ENCODE measurements at regions not wholly inside any gene's neighbourhood (a gene's known extent, or its start where the extent isn't known, plus 50 kb on each side); places are given as distances from the start of the nearest gene placed in this dataset.
A peak's percentile ranks its signal among the peaks of the same experiment; 100 is the strongest.

DNA sequence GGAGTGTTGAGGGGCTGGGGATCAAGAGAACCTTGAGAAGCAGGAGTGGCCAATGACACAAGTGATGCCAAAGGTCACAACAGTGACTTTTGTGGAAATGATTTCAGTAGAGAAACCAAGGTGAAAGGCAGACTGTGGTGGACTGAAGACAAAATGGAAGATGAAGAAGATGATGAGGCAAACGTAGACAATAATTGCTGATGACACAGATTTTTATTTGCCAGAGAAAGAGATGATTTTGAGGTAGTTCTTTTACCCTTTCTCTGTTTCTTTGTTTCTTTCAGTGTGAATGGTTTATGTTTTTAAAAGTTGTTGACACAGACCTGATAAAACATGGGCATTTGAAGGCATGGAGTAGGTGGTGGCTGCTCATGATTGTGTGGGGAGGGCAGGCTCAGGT, 121.0 kb upstream of the ARGLU1 start:
- no peaks in the 10 kb centered on the region for H3K36me3 ChIP-seq (ENCODE audit: control insufficient read depth in 1 of 2, insufficient read depth in 2 of 2, low read length in 2 of 2)
- no peak overlapping the region for H3K4me3 ChIP-seq (ENCODE audit: low read depth in 1 of 2, low read length in 2 of 2)
- no peaks in the 10 kb centered on the region for H3K4me1 ChIP-seq (ENCODE audit: control insufficient read depth in 1 of 2, insufficient read depth in 2 of 2, low read length in 2 of 2)
- H3K27ac ChIP-seq (ENCODE audit: low read depth, low read length) = no peak overlapping the region
- H3K9me3 ChIP-seq (ENCODE audit: control insufficient read depth in 1 of 2, low read length in 2 of 2) = no peaks in the 10 kb centered on the region
- H3K27me3 ChIP-seq (ENCODE audit: control insufficient read depth in 1 of 2, insufficient read depth in 2 of 2, low read length in 2 of 2) = no peaks in the 10 kb centered on the region
- no peak overlapping the region for H3K9ac ChIP-seq (ENCODE audit: low read depth in 1 of 2, low read length in 2 of 2)

GRCh38 chr13:106686163-106686562, 118.2 kb upstream of the ARGLU1 start:
- no peaks in the 10 kb centered on the region for H3K36me3 ChIP-seq (ENCODE audit: control insufficient read depth in 1 of 2, insufficient read depth in 2 of 2, low read length in 2 of 2)
- H3K9ac ChIP-seq (ENCODE audit: low read depth in 1 of 2, low read length in 2 of 2) = no peak overlapping the region
- H3K4me3 ChIP-seq (ENCODE audit: low read depth in 1 of 2, low read length in 2 of 2) = no peak overlapping the region
- H3K9me3 ChIP-seq (ENCODE audit: control insufficient read depth in 1 of 2, low read length in 2 of 2) = no peaks in the 10 kb centered on the region
- no peaks in the 10 kb centered on the region for H3K27me3 ChIP-seq (ENCODE audit: control insufficient read depth in 1 of 2, insufficient read depth in 2 of 2, low read length in 2 of 2)
- no peak overlapping the region for H3K27ac ChIP-seq (ENCODE audit: low read depth, low read length)
- peaks cover 0 to 7% of the 10 kb centered on the region in 2 donors for H3K4me1 ChIP-seq (ENCODE audit: control insufficient read depth in 1 of 2, insufficient read depth in 2 of 2, low read length in 2 of 2)

DNA sequence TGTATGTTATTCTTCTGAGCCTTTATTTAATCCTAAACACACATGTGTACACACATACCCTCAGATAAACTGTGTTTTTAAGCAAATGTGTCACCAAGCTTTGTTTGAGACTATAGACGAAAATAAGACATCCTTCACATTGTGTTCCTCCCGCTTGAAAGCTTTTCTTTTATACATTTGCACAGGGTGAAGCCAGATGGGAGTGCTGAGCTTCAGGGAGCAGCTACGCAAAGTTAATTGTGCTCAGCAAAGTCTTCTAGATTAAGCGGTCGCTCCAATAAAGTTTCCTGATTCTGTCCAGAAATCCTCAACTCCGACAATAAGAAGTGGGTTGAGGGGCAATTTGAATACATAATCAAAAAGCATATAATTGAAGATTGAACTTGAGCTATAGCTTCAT, 117.2 kb upstream of the ARGLU1 start:
- no peaks in the 10 kb centered on the region for H3K36me3 ChIP-seq (ENCODE audit: control insufficient read depth in 1 of 2, insufficient read depth in 2 of 2, low read length in 2 of 2)
- H3K4me1 ChIP-seq (ENCODE audit: control insufficient read depth in 1 of 2, insufficient read depth in 2 of 2, low read length in 2 of 2) = peaks cover 0 to 7% of the 10 kb centered on the region in 2 donors
- no peak overlapping the region for H3K9ac ChIP-seq (ENCODE audit: low read depth in 1 of 2, low read length in 2 of 2)
- no peak overlapping the region for H3K27ac ChIP-seq (ENCODE audit: low read depth, low read length)
- no peaks in the 10 kb centered on the region for H3K27me3 ChIP-seq (ENCODE audit: control insufficient read depth in 1 of 2, insufficient read depth in 2 of 2, low read length in 2 of 2)
- H3K9me3 ChIP-seq (ENCODE audit: control insufficient read depth in 1 of 2, low read length in 2 of 2) = no peaks in the 10 kb centered on the region
- no peak overlapping the region for H3K4me3 ChIP-seq (ENCODE audit: low read depth in 1 of 2, low read length in 2 of 2)

GRCh38 chr13:106683918-106684317, 116.0 kb upstream of the ARGLU1 start:
- no peaks in the 10 kb centered on the region for H3K27me3 ChIP-seq (ENCODE audit: control insufficient read depth in 1 of 2, insufficient read depth in 2 of 2, low read length in 2 of 2)
- H3K4me1 ChIP-seq (ENCODE audit: control insufficient read depth in 1 of 2, insufficient read depth in 2 of 2, low read length in 2 of 2) = peaks cover 0 to 7% of the 10 kb centered on the region in 2 donors
- no peak overlapping the region for H3K9ac ChIP-seq (ENCODE audit: low read depth in 1 of 2, low read length in 2 of 2)
- H3K36me3 ChIP-seq (ENCODE audit: control insufficient read depth in 1 of 2, insufficient read depth in 2 of 2, low read length in 2 of 2) = no peaks in the 10 kb centered on the region
- no peaks in the 10 kb centered on the region for H3K9me3 ChIP-seq (ENCODE audit: control insufficient read depth in 1 of 2, low read length in 2 of 2)
- H3K4me3 ChIP-seq (ENCODE audit: low read depth in 1 of 2, low read length in 2 of 2) = no peak overlapping the region
- no peak overlapping the region for H3K27ac ChIP-seq (ENCODE audit: low read depth, low read length)

GRCh38 chr13:106683179-106683578, 115.2 kb upstream of the ARGLU1 start:
- no peak overlapping the region for H3K9ac ChIP-seq (ENCODE audit: low read depth in 1 of 2, low read length in 2 of 2)
- H3K27ac ChIP-seq (ENCODE audit: low read depth, low read length) = no peak overlapping the region
- peak overlapping the region in 1 of 2 donors; percentile 48 for H3K4me3 ChIP-seq (ENCODE audit: low read depth in 1 of 2, low read length in 2 of 2)
- H3K4me1 ChIP-seq (ENCODE audit: control insufficient read depth in 1 of 2, insufficient read depth in 2 of 2, low read length in 2 of 2) = peaks cover 0 to 7% of the 10 kb centered on the region in 2 donors
- no peaks in the 10 kb centered on the region for H3K27me3 ChIP-seq (ENCODE audit: control insufficient read depth in 1 of 2, insufficient read depth in 2 of 2, low read length in 2 of 2)
- no peaks in the 10 kb centered on the region for H3K36me3 ChIP-seq (ENCODE audit: control insufficient read depth in 1 of 2, insufficient read depth in 2 of 2, low read length in 2 of 2)
- no peaks in the 10 kb centered on the region for H3K9me3 ChIP-seq (ENCODE audit: control insufficient read depth in 1 of 2, low read length in 2 of 2)

DNA sequence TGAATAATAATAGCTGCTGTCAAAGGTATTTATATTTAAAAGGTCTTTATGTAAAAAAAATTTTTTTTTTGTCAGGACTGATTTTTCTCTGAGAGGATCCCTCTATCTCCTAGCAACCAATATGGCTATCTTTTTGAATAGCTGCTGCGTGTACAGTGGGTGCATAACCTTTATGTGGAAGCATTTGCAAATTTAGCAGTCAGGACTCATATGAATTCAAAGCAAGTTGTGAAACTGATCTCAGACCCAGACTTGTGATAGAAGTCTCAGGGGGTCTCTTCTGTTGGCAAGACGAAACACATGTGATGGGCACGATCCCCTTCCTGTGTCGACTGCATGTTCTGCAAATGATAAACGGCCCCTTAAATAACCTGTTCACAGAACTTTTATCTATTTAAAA, 114.1 kb upstream of the ARGLU1 start:
- H3K9me3 ChIP-seq (ENCODE audit: control insufficient read depth in 1 of 2, low read length in 2 of 2) = no peaks in the 10 kb centered on the region
- H3K36me3 ChIP-seq (ENCODE audit: control insufficient read depth in 1 of 2, insufficient read depth in 2 of 2, low read length in 2 of 2) = no peaks in the 10 kb centered on the region
- H3K4me3 ChIP-seq (ENCODE audit: low read depth in 1 of 2, low read length in 2 of 2) = no peak overlapping the region
- peaks cover 0 to 7% of the 10 kb centered on the region in 2 donors for H3K4me1 ChIP-seq (ENCODE audit: control insufficient read depth in 1 of 2, insufficient read depth in 2 of 2, low read length in 2 of 2)
- H3K27ac ChIP-seq (ENCODE audit: low read depth, low read length) = no peak overlapping the region
- H3K9ac ChIP-seq (ENCODE audit: low read depth in 1 of 2, low read length in 2 of 2) = no peak overlapping the region
- H3K27me3 ChIP-seq (ENCODE audit: control insufficient read depth in 1 of 2, insufficient read depth in 2 of 2, low read length in 2 of 2) = no peaks in the 10 kb centered on the region

DNA sequence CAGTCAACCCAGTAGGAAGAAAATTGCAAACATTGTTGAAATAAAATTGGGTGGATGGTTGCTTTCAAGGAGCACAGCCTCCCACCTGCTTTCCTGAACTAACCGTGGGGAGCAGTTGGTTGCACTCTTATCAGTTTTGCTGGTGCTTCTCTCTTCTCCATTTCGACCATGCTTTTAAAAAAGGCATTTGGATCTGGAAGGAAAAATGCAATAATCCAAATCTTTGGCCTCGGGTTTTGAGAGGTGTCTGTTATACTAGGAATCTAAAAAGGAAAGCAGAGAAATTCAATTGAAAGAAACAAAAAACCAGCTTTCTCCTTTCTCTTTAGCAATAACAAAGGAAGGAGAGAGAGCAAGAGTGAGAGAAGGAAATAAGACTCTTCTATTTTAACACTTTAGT, 113.6 kb upstream of the ARGLU1 start:
- H3K9me3 ChIP-seq (ENCODE audit: control insufficient read depth in 1 of 2, low read length in 2 of 2) = no peaks in the 10 kb centered on the region
- no peaks in the 10 kb centered on the region for H3K36me3 ChIP-seq (ENCODE audit: control insufficient read depth in 1 of 2, insufficient read depth in 2 of 2, low read length in 2 of 2)
- H3K27ac ChIP-seq (ENCODE audit: low read depth, low read length) = no peak overlapping the region
- H3K9ac ChIP-seq (ENCODE audit: low read depth in 1 of 2, low read length in 2 of 2) = no peak overlapping the region
- H3K4me3 ChIP-seq (ENCODE audit: low read depth in 1 of 2, low read length in 2 of 2) = no peak overlapping the region
- H3K4me1 ChIP-seq (ENCODE audit: control insufficient read depth in 1 of 2, insufficient read depth in 2 of 2, low read length in 2 of 2) = peaks cover 0 to 7% of the 10 kb centered on the region in 2 donors
- H3K27me3 ChIP-seq (ENCODE audit: control insufficient read depth in 1 of 2, insufficient read depth in 2 of 2, low read length in 2 of 2) = no peaks in the 10 kb centered on the region

GRCh38 chr13:106680796-106681472, 113.0 kb upstream of the ARGLU1 start:
- H3K36me3 ChIP-seq (ENCODE audit: control insufficient read depth in 1 of 2, insufficient read depth in 2 of 2, low read length in 2 of 2) = no peaks in the 10 kb centered on the region
- H3K9ac ChIP-seq (ENCODE audit: low read depth in 1 of 2, low read length in 2 of 2) = no peak overlapping the region
- H3K9me3 ChIP-seq (ENCODE audit: control insufficient read depth in 1 of 2, low read length in 2 of 2) = no peaks in the 10 kb centered on the region
- H3K27ac ChIP-seq (ENCODE audit: low read depth, low read length) = no peak overlapping the region
- peaks cover 0 to 7% of the 10 kb centered on the region in 2 donors for H3K4me1 ChIP-seq (ENCODE audit: control insufficient read depth in 1 of 2, insufficient read depth in 2 of 2, low read length in 2 of 2)
- no peak overlapping the region for H3K4me3 ChIP-seq (ENCODE audit: low read depth in 1 of 2, low read length in 2 of 2)
- H3K27me3 ChIP-seq (ENCODE audit: control insufficient read depth in 1 of 2, insufficient read depth in 2 of 2, low read length in 2 of 2) = no peaks in the 10 kb centered on the region

DNA sequence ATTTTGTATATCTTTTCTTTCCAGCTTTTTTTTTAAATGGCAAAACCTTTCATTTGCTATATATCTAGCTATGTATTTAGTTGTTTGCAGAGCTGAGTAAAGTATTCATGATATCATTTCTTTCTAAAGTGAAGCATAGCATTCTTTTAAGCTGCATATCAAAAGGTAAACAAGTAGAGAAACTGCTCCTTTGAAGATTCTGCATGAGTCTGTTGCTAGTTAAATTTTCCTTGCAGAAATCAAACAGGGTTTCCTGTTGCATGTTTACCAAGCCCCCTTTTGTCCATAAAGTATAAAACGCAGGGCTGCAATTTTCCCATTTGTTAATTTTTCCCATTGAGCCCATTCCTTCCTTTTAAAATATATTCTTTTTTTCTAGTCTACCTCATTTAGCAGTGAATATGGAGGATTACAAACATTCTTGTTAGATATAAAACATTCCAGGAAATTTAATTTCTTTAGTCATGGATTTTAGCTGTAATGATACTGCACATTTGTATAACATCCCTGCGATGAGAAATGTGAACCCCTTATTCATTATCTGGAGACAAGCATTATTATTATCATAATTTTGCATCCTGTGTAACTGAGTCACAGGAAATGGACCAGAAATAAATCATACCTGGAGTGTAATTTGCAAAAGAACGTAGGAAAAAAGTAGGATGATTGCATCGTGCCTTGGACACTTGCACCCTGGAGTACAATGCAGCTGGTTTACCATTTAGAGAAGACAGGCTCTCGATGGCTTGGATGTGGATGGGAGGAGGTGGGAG, 110.9 kb upstream of the ARGLU1 start:
- Histone ChIP-seq H3K4me3 (ENCODE audit: low read depth in 1 of 2, low read length in 2 of 2) (no peak overlapping the region), H3K9ac (ENCODE audit: low read depth in 1 of 2, low read length in 2 of 2) (no peak overlapping the region), H3K27me3 (ENCODE audit: control insufficient read depth in 1 of 2, insufficient read depth in 2 of 2, low read length in 2 of 2) (no peaks in the 10 kb centered on the region), H3K27ac (ENCODE audit: low read depth, low read length) (no peak overlapping the region), H3K36me3 (ENCODE audit: control insufficient read depth in 1 of 2, insufficient read depth in 2 of 2, low read length in 2 of 2) (no peaks in the 10 kb centered on the region), H3K9me3 (ENCODE audit: control insufficient read depth in 1 of 2, low read length in 2 of 2) (no peaks in the 10 kb centered on the region), H3K4me1 (ENCODE audit: control insufficient read depth in 1 of 2, insufficient read depth in 2 of 2, low read length in 2 of 2) (peaks cover 0 to 7% of the 10 kb centered on the region in 2 donors)

DNA sequence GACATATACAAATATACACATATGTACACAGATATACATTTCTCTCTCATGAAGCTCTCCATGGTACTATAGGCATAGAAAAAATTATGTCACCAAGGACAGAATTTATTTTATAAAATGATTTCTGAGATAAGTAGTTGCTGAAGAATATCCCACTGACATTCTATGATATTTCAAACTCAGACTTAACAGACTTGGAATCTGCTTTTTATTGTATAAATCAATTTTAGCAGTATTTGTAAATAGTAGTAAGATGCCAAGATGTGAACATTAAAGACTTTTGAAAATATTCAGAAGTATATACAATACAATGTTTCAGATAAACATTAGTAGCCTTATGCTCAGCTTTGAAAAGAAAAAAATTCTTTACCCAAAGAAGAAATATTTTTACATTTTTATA, 107.4 kb upstream of the ARGLU1 start:
- Histone ChIP-seq H3K4me3 (ENCODE audit: low read depth in 1 of 2, low read length in 2 of 2) (no peak overlapping the region), H3K27me3 (ENCODE audit: control insufficient read depth in 1 of 2, insufficient read depth in 2 of 2, low read length in 2 of 2) (no peaks in the 10 kb centered on the region)

More for the DNA sequence above, 107.4 kb upstream of the ARGLU1 start:
- H3K9ac ChIP-seq (ENCODE audit: low read depth in 1 of 2, low read length in 2 of 2) = no peak overlapping the region
- peaks cover 0 to 6% of the 10 kb centered on the region in 2 donors for H3K4me1 ChIP-seq (ENCODE audit: control insufficient read depth in 1 of 2, insufficient read depth in 2 of 2, low read length in 2 of 2)
- H3K27ac ChIP-seq (ENCODE audit: low read depth, low read length) = no peak overlapping the region
- no peaks in the 10 kb centered on the region for H3K9me3 ChIP-seq (ENCODE audit: control insufficient read depth in 1 of 2, low read length in 2 of 2)
- H3K36me3 ChIP-seq (ENCODE audit: control insufficient read depth in 1 of 2, insufficient read depth in 2 of 2, low read length in 2 of 2) = no peaks in the 10 kb centered on the region

Measured in duodenal mucosa (tissue), 2 donors.